IMR-90 (cell line): ENCODE measurements at regions not wholly inside any gene's neighbourhood (a gene's known extent, or its start where the extent isn't known, plus 50 kb on each side); places are given as distances from the start of the nearest gene placed in this dataset.

ENCODE experiments used
- CTCF ChIP-seq: conservative IDR thresholded peaks from 2 replicates; pipeline ENCODE4 v1.5.1; 2012; ENCODE audit warnings: mild to moderate bottlenecking, low read depth, low read length, improper control_type of control experiment
- RCOR1 ChIP-seq: IDR thresholded peaks from 2 replicates; pipeline ENCODE4 v1.6.1; 2012; ENCODE audit warnings: mild to moderate bottlenecking, low read length, improper control_type of control experiment; ENCODE audit not compliant: insufficient replicate concordance
- SMC3 ChIP-seq: fragments of 150-350 bp; IDR thresholded peaks from 2 replicates; pipeline ENCODE4 v1.6.1; 2016; ENCODE audit warnings: low read depth, mild to moderate bottlenecking, antibody characterized with exemption, low read length, moderate library complexity
- USF2 ChIP-seq: fragments of 150-350 bp; IDR thresholded peaks from 2 replicates; pipeline ENCODE4 v1.6.1; 2017; ENCODE audit warnings: mild to moderate bottlenecking, antibody characterized with exemption, low read length, low read depth

GRCh38 chr2:226303707-226304106 is 495.9 kb downstream of the IRS1 start:
- TF ChIP-seq RCOR1, result no peak
- no peak for TF ChIP-seq CTCF
- TF ChIP-seq SMC3, result no peak
- no peak for TF ChIP-seq USF2
